A673 (cell line): ENCODE measurements at regions not wholly inside any gene's neighbourhood (a gene's known extent, or its start where the extent isn't known, plus 50 kb on each side); places are given as distances from the start of the nearest gene placed in this dataset.

Source experiments
- CTCF ChIP-seq: fragments of 300-800, 200-600 bp; sonication (generic); conservative IDR thresholded peaks from 2 replicates; pipeline ENCODE4 v1.5.1; 2017; ENCODE audit warnings: low read depth, mild to moderate bottlenecking, antibody characterized with exemption, low read length, moderate library complexity, mixed read lengths
- EZH2 ChIP-seq: fragments of 200-600 bp; sonication (generic); IDR thresholded peaks from 2 replicates; pipeline ENCODE4 v1.6.1; 2017; ENCODE audit warnings: borderline replicate concordance, low read depth, mild to moderate bottlenecking, mixed read lengths, antibody characterized with exemption, low read length; ENCODE audit not compliant: poor library complexity, severe bottlenecking

- TF ChIP-seq CTCF (no peak), EZH2 (no peak)
Measured at GRCh38 chr14:41022932-41023331, 583.7 kb upstream of the LRFN5 start.
